LNCAP (cell line): ENCODE measurements at regions not wholly inside any gene's neighbourhood (a gene's known extent, or its start where the extent isn't known, plus 50 kb on each side); places are given as distances from the start of the nearest gene placed in this dataset.

Source experiments
- TF ChIP-seq, protein P1 (sequence below): fragments of 450-650 bp; IDR thresholded peaks from 2 replicates; pipeline ENCODE4 v1.5.1; 2017; ENCODE audit warnings: mild to moderate bottlenecking

DNA sequence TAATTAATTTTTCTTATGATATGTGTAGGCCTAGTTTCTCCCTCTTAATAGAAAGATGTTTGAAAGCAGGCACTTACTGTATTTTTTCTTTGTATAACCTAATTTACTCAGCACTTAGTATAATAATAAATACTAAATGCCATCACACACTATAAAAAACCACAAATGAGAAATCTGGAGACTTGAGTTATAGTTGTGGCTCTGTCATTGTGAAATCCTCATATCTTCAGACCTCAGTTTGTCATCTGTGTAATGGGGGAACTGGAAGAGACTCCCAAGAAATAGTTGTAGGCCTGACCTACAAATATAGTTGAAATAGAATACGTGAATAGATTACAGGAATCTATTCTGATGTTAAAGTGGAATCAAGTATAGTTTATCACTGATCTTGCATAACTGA lies 287.6 kb upstream of the DPH6 start:
- TF ChIP-seq, protein P1, sequence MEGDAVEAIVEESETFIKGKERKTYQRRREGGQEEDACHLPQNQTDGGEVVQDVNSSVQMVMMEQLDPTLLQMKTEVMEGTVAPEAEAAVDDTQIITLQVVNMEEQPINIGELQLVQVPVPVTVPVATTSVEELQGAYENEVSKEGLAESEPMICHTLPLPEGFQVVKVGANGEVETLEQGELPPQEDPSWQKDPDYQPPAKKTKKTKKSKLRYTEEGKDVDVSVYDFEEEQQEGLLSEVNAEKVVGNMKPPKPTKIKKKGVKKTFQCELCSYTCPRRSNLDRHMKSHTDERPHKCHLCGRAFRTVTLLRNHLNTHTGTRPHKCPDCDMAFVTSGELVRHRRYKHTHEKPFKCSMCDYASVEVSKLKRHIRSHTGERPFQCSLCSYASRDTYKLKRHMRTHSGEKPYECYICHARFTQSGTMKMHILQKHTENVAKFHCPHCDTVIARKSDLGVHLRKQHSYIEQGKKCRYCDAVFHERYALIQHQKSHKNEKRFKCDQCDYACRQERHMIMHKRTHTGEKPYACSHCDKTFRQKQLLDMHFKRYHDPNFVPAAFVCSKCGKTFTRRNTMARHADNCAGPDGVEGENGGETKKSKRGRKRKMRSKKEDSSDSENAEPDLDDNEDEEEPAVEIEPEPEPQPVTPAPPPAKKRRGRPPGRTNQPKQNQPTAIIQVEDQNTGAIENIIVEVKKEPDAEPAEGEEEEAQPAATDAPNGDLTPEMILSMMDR: no peak

DNA sequence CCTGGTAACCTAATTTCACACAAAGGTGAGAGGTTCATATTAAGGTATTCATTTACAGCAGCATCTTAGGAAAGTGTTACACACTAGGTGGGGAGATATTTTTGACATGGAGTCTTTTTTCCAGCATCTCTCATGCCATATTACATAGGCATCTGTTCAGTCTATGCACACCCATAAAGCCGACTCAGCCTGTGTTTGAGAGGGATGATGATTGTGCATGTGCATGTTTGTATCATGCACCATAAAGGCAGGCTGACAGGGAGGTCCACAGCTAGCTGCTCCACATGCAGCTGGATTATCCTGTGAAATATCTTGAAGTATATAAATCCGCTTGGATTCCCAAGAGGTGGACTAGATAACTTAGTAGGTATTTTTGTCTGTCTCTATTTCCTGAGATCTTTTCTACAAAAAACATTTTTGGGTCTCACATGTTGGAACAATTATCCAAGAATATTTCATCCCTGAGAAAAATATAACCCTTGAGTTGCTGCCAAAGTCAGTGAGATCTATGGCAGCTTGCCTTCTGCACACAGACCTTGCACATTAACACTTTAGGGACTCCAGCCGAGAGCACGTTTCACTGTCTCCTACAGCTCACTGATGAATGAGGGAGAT lies 288.4 kb upstream of the DPH6 start:
- TF ChIP-seq, protein P1: no peak

DNA sequence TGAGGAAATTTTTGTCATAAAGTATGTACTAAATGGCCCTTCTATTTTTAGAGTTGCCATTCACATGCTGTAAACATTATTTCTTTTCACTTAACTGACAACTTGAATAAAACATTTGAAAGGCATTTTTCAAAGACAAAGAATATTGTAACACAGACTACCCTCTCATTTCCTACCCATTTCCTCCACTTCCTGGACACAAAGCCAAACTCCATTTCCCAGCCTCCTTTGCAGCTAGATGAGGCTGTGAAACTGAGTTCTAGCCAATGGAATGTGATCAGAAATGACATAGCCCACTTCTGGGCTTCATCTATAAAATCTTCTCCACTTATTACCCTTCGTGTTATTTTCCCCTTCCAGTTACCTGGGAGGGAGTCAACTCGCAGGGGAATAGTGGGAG lies 288.9 kb upstream of the DPH6 start:
- TF ChIP-seq, protein P1: no peak

DNA sequence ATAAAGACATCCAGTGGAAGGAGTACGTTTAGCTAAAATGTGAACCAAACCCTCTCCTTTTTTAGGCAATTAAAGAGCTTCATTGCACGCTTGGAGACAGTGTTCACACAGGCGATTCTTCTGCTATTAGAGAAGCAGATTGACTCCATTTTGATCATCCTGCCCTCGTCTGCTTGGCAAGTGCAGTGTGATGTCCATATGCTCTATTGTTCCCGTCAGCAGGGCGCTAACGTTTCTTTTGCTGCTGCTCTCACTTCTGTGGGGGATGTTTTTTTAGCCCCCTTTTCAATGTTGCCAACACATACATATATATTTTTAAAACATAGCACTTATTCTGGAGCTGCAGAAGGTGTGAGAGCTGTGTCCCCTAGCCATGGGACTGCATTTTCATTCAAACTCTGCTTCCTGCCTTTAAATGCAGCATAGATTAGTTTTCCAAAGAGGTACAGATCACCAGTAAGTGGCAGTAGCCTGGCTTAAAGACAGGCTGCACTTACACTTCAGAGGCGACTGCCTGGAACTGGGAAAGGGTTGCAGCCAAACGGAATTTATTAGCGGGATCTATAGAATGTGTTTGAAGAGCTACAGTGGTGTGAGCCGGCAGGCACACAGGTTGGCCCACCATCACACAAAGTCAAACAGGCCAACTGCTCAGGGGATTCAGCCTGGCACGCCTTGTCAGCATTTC lies 292.6 kb upstream of the DPH6 start:
- TF ChIP-seq, protein P1: no peak

DNA sequence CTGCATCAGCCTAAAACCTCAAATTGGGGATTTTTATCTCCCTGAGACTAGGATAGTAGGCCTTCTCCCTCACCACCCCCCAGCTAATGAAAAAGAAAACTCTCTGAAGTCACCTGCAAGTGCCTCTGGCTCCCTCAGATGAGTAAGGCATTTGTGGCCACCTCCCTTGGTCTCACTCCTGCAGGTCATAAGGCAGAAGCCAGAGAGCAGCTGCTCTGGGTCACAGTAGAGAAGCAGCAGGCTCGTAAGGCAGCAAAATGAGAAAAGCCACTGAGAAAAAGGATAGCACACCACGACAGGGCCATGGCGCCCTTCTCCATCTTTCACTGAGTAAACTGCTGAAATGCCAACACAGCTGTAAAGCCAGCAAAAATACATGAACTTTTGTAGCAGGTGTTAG lies 296.7 kb upstream of the DPH6 start:
- TF ChIP-seq, protein P1: no peak

DNA sequence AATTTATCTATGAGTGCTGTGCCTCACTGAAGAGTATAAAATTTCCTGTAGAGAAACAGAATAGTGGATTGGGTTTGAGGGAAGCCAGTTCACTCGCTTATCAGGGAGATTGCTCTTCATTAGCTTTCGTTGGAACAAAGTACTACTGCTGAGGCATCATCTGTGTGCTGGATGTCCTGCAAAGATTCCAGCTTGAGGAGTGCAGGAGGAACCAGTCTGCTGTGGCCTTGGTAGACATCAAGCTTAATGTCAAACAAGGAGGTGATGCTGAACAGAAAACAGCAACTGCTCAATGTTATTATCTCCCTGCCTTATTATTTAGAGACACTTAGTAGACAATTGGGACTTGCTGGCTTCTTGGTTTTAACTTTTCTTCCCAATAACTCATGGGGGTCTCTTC lies 297.5 kb upstream of the DPH6 start:
- TF ChIP-seq, protein P1: no peak

DNA sequence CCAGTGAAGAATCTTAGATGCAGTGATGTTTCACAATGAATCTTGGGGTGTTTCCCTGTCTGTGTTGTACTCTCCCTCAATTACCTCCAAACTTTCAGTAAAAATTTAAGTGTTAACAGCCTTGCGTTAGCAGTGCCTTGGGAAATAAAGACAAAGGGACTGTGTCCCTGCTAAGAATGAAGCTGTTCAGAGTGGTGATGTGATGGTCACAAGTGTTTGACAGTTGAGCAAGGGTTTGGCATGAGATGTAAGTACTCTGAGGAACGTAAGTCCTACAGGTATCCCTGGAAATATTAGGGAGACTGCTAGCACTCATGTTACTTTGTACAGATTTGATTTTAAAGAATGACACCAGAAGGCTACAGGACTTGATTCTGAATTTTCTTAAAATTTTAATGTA lies 304.3 kb upstream of the DPH6 start:
- TF ChIP-seq, protein P1: no peak
